Upper lobe of right lung (tissue), 1 donor: ENCODE measurements at regions not wholly inside any gene's neighbourhood (a gene's known extent, or its start where the extent isn't known, plus 50 kb on each side); places are given as distances from the start of the nearest gene placed in this dataset.
A peak's percentile ranks its signal among the peaks of the same experiment; 100 is the strongest.

Source experiments
- ATAC-seq: fragments of 200-7000 bp; cut with Tn5 transposase; one replicate; pipeline ENCODE4 v1.9.1; 2020; ENCODE audit warnings: mild to moderate bottlenecking, moderate library complexity
- DNase-seq: peaks from one replicate; pipeline ENCODE4 v3.0.0-alpha.2; 2020
- H3K27ac ChIP-seq: fragments of 200-600 bp; one replicate; pipeline ENCODE4 v1.8.0; 2022
- H3K27me3 ChIP-seq: fragments of 200-600 bp; one replicate; pipeline ENCODE4 v1.8.0; 2022; ENCODE audit warnings: mild to moderate bottlenecking
- H3K36me3 ChIP-seq: fragments of 200-600 bp; one replicate; pipeline ENCODE4 v1.8.0; 2022
- H3K4me1 ChIP-seq: fragments of 200-600 bp; one replicate; pipeline ENCODE4 v1.8.0; 2022
- H3K4me3 ChIP-seq: fragments of 200-600 bp; one replicate; pipeline ENCODE4 v1.8.0; 2022; ENCODE audit warnings: mild to moderate bottlenecking
- H3K9me3 ChIP-seq: fragments of 200-600 bp; one replicate; pipeline ENCODE4 v1.8.0; 2022
- CTCF ChIP-seq: fragments of 200-600 bp; IDR thresholded peaks from one replicate; pipeline ENCODE4 v1.8.0; 2022; ENCODE audit warnings: antibody characterized with exemption
- intact Hi-C: fragments of 100-400 bp; cut with DNase I; formaldehyde crosslinking; loops from one replicate; pipeline ENCODE4 v1.11.0; 2022
- donor health status: DM: no; HTN: yes; CAD: no; lungs with severe emphysema.

GRCh38 chr10:131811630-131812403 is 89.0 kb upstream of the PPP2R2D start:
- no peak for DNase-seq
- H3K9me3 ChIP-seq = no peaks in the 10 kb centered on the region
- intact Hi-C loops = no loop called here
- TF ChIP-seq CTCF = no peak
- H3K4me1 ChIP-seq = no peaks in the 10 kb centered on the region
- H3K27ac ChIP-seq = no peak overlapping the region
- H3K27me3 ChIP-seq = no peaks in the 10 kb centered on the region
- H3K36me3 ChIP-seq = no peaks in the 10 kb centered on the region
- no peak overlapping the region for H3K4me3 ChIP-seq
- no peak for ATAC-seq

- Histone ChIP-seq H3K27ac (no peak overlapping the region), H3K4me1 (no peaks in the 10 kb centered on the region), H3K27me3 (no peaks in the 10 kb centered on the region), H3K36me3 (no peaks in the 10 kb centered on the region), H3K9me3 (no peaks in the 10 kb centered on the region), H3K4me3 (no peak overlapping the region)
- ATAC-seq (no peak), DNase-seq (no peak)
- intact Hi-C loops = no loop called here
- no peak for TF ChIP-seq CTCF
These were observed 87.8 kb upstream of the PPP2R2D start for GRCh38 chr10:131812736-131813604.

GRCh38 chr10:131814567-131815265 is 86.1 kb upstream of the PPP2R2D start:
- TF ChIP-seq CTCF = no peak
- Histone ChIP-seq H3K27me3 (no peaks in the 10 kb centered on the region), H3K4me1 (no peaks in the 10 kb centered on the region), H3K4me3 (no peak overlapping the region), H3K9me3 (no peaks in the 10 kb centered on the region), H3K27ac (no peak overlapping the region), H3K36me3 (no peaks in the 10 kb centered on the region)
- ATAC-seq (no peak), DNase-seq (peak; percentile 46)
- intact Hi-C loops = no loop called here

- DNase-seq = no peak
- H3K36me3 ChIP-seq = no peaks in the 10 kb centered on the region
These were observed 85.3 kb upstream of the PPP2R2D start for GRCh38 chr10:131815266-131816156.

More at GRCh38 chr10:131815266-131816156, 85.3 kb upstream of the PPP2R2D start:
- H3K4me1 ChIP-seq = no peaks in the 10 kb centered on the region
- no peak for TF ChIP-seq CTCF
- ATAC-seq = no peak
- H3K4me3 ChIP-seq = no peak overlapping the region
- intact Hi-C loops = no loop called here
- H3K27ac ChIP-seq = no peak overlapping the region
- no peaks in the 10 kb centered on the region for H3K9me3 ChIP-seq
- H3K27me3 ChIP-seq = peaks cover 3% of the 10 kb centered on the region
